Esophagus squamous epithelium (tissue), 4 donors: ENCODE measurements at regions not wholly inside any gene's neighbourhood (a gene's known extent, or its start where the extent isn't known, plus 50 kb on each side); places are given as distances from the start of the nearest gene placed in this dataset.

ENCODE experiments used
- POLR2A ChIP-seq, 4 donors: fragments of 450-650 bp; IDR thresholded peaks; one replicate each; pipeline ENCODE4 v1.6.1; 2017; ENCODE audit warnings: antibody characterized with exemption in 4 of 4, mild to moderate bottlenecking in 4 of 4, moderate library complexity in 3 of 4
- TF ChIP-seq, protein P1 (sequence below), 6 experiments: fragments of 450-650 bp in 4 of 6; fragments of 200-600 bp in 2 of 6; sonication (generic) in 2 of 6; IDR thresholded peaks; one replicate each; pipeline ENCODE4 v1.5.1; 2016 to 2019; ENCODE audit warnings: antibody characterized with exemption in 6 of 6, mild to moderate bottlenecking in 4 of 6, moderate library complexity in 4 of 6

DNA sequence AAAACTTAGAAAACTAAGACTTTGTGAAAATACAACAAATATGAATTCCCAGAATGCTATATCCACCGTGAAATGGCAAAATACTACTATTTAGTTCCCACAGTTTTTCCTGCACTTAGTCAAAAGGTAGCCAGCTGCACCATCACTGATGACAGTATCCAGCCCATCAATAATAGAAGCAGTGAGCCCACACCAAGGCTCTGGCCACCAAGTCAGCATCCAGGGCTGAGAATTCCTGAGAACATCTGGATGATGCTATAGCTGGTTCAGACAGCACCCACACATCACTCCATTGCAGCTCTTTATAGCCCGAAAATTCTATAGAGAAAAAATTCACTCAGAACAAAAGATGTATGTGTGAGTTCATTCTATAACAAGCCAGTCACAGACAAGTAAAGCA is 159.1 kb upstream of the SPATS2L start:
- TF ChIP-seq, protein P1, sequence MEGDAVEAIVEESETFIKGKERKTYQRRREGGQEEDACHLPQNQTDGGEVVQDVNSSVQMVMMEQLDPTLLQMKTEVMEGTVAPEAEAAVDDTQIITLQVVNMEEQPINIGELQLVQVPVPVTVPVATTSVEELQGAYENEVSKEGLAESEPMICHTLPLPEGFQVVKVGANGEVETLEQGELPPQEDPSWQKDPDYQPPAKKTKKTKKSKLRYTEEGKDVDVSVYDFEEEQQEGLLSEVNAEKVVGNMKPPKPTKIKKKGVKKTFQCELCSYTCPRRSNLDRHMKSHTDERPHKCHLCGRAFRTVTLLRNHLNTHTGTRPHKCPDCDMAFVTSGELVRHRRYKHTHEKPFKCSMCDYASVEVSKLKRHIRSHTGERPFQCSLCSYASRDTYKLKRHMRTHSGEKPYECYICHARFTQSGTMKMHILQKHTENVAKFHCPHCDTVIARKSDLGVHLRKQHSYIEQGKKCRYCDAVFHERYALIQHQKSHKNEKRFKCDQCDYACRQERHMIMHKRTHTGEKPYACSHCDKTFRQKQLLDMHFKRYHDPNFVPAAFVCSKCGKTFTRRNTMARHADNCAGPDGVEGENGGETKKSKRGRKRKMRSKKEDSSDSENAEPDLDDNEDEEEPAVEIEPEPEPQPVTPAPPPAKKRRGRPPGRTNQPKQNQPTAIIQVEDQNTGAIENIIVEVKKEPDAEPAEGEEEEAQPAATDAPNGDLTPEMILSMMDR (IDR thresholded peaks at IDR 0.05): no peak
- no peak for TF ChIP-seq POLR2A (IDR thresholded peaks at IDR 0.05)
